PC-9 (cell line): ENCODE measurements at regions not wholly inside any gene's neighbourhood (a gene's known extent, or its start where the extent isn't known, plus 50 kb on each side); places are given as distances from the start of the nearest gene placed in this dataset.

ENCODE experiments used
- BruUV-seq: library from RNA; stranded (reverse); fragments of 400-500 nt; replicated peaks from 2 replicates; lab custom pipeline; 2021; lab: Mats Ljungman, UMichigan
- CTCF ChIA-PET: fragments of 300-600 bp; sonication (Branson Sonifier 250); formaldehyde crosslinking; loops from one replicate; lab custom pipeline; 2022; ENCODE audit warnings: antibody characterized with exemption; lab: Charles Lee
- POLR2A ChIA-PET: fragments of 300-600 bp; sonication (Branson Sonifier 250); formaldehyde crosslinking; loops from one replicate; lab custom pipeline; 2022; ENCODE audit warnings: antibody characterized with exemption; ENCODE audit not compliant: unreplicated experiment; lab: Charles Lee
- DNase-seq, 2 experiments: peaks; one replicate each; pipeline versions ENCODE4 v3.0.0 to v3.0.0-alpha.2; 2015 to 2022; ENCODE audit warnings: mixed read lengths in 1 of 2
- H2AFZ ChIP-seq: fragments of 200-600 bp; sonication (generic); 2 replicates; pipeline ENCODE4 v1.8.1; 2017; ENCODE audit warnings: antibody characterized with exemption
- H3F3A ChIP-seq: fragments of 200-600 bp; sonication (generic); 2 replicates; pipeline ENCODE4 v1.8.1; 2017; ENCODE audit warnings: antibody characterized with exemption, mild to moderate bottlenecking, low read depth; ENCODE audit not compliant: insufficient read depth
- H3K27ac ChIP-seq: fragments of 200-600 bp; sonication (generic); 2 replicates; pipeline ENCODE4 v1.6.1; 2016; ENCODE audit warnings: mixed run types
- H3K27me3 ChIP-seq: fragments of 200-600 bp; sonication (generic); 2 replicates; pipeline ENCODE4 v1.6.1; 2016; ENCODE audit warnings: low read depth, mixed run types; ENCODE audit not compliant: insufficient read depth
- H3K36me3 ChIP-seq: fragments of 200-600 bp; sonication (generic); 2 replicates; pipeline ENCODE4 v1.6.1; 2016; ENCODE audit warnings: low read depth, mixed run types
- H3K4me1 ChIP-seq: fragments of 200-600 bp; sonication (generic); replicated peaks from 2 replicates; pipeline ENCODE4 v1.6.1; 2016; ENCODE audit warnings: mixed run types; ENCODE audit not compliant: insufficient read depth
- H3K4me2 ChIP-seq: fragments of 200-600 bp; sonication (generic); 2 replicates; pipeline ENCODE4 v1.6.1; 2017; ENCODE audit warnings: mixed run types
- H3K4me3 ChIP-seq: fragments of 200-600 bp; sonication (generic); 2 replicates; pipeline ENCODE4 v1.6.1; 2016; ENCODE audit warnings: mixed run types
- H3K79me2 ChIP-seq: fragments of 200-600 bp; sonication (generic); 2 replicates; pipeline ENCODE4 v1.6.1; 2017; ENCODE audit warnings: low read depth, mixed run types
- H3K9me2 ChIP-seq: fragments of 200-600 bp; sonication (generic); 2 replicates; pipeline ENCODE4 v1.8.1; 2017; ENCODE audit warnings: mild to moderate bottlenecking; ENCODE audit not compliant: insufficient read depth
- H3K9me3 ChIP-seq: fragments of 200-600 bp; sonication (generic); 2 replicates; pipeline ENCODE4 v1.8.1; 2016; ENCODE audit warnings: low read depth; ENCODE audit not compliant: insufficient read depth
- H4K20me1 ChIP-seq: fragments of 200-600 bp; sonication (generic); 2 replicates; pipeline ENCODE4 v1.8.1; 2017; ENCODE audit not compliant: insufficient read depth
- CTCF ChIP-seq: fragments of 200-600 bp; sonication (generic); conservative IDR thresholded peaks from 2 replicates; pipeline ENCODE4 v1.6.1; 2017; ENCODE audit warnings: mixed run types, antibody characterized with exemption, mild to moderate bottlenecking, moderate library complexity
- EZH2 ChIP-seq: fragments of 200-600 bp; sonication (generic); IDR thresholded peaks from 2 replicates; pipeline ENCODE4 v1.8.0; 2017; ENCODE audit warnings: antibody characterized with exemption, low read depth
- intact Hi-C: fragments of 100-400 bp; cut with micrococcal nuclease; formaldehyde crosslinking; loops from one replicate; pipeline ENCODE4 v1.10.0; 2022; ENCODE audit not compliant: unreplicated experiment

GRCh38 chr14:97172644-97173043 lies 375.5 kb downstream of the VRK1 start:
- BruUV-seq, result no TSS peak
- no peak for DNase-seq
- H3K9me3 ChIP-seq, result no peaks in the 10 kb centered on the region

GRCh38 chr14:97177016-97177415 lies 379.8 kb downstream of the VRK1 start:
- no peaks in the 10 kb centered on the region for H3K36me3 ChIP-seq
- H3K9me3 ChIP-seq, result no peaks in the 10 kb centered on the region
- intact Hi-C loops, result no loop called here
- no TSS peak for BruUV-seq
- no peaks in the 10 kb centered on the region for H3F3A ChIP-seq
- H4K20me1 ChIP-seq, result no peaks in the 10 kb centered on the region
- no peaks in the 10 kb centered on the region for H3K9me2 ChIP-seq
- H3K4me1 ChIP-seq, result no peaks in the 10 kb centered on the region; the same call in 1 of the 2 replicates
- H3K4me3 ChIP-seq, result no peak overlapping the region
- no peak; the same call in 1 of the 2 replicates for TF ChIP-seq CTCF
- no peak for TF ChIP-seq EZH2
- POLR2A ChIA-PET, result no interaction called here
- CTCF ChIA-PET, result no interaction called here
- no peaks in the 10 kb centered on the region for H3K79me2 ChIP-seq
- no peak overlapping the region for H2AFZ ChIP-seq
- no peak overlapping the region for H3K4me2 ChIP-seq
- no peak overlapping the region for H3K27ac ChIP-seq
- DNase-seq, result no peak
- H3K27me3 ChIP-seq, result no peaks in the 10 kb centered on the region

More at GRCh38 chr14:97172644-97173043, 375.5 kb downstream of the VRK1 start:
- Histone ChIP-seq H3K79me2 (no peaks in the 10 kb centered on the region), H3K4me3 (no peak overlapping the region), H3K27me3 (no peaks in the 10 kb centered on the region), H3F3A (no peaks in the 10 kb centered on the region), H3K4me2 (no peak overlapping the region), H3K4me1 (no peaks in the 10 kb centered on the region), H3K9me2 (no peaks in the 10 kb centered on the region), H3K27ac (no peak overlapping the region), H3K36me3 (no peaks in the 10 kb centered on the region), H4K20me1 (no peaks in the 10 kb centered on the region), H2AFZ (no peak overlapping the region)
- CTCF ChIA-PET, result no interaction called here
- intact Hi-C loops, result no loop called here
- POLR2A ChIA-PET, result no interaction called here
- no peak for TF ChIP-seq CTCF
- TF ChIP-seq EZH2, result no peak

- no peaks in the 10 kb centered on the region for H3K9me3 ChIP-seq
- no peaks in the 10 kb centered on the region for H3F3A ChIP-seq
- no peaks in the 10 kb centered on the region for H3K36me3 ChIP-seq
- intact Hi-C loops, result no loop called here
- POLR2A ChIA-PET, result no interaction called here
- no peaks in the 10 kb centered on the region for H3K27me3 ChIP-seq
- BruUV-seq, result no TSS peak
- CTCF ChIA-PET, result no interaction called here
- H3K27ac ChIP-seq, result no peak overlapping the region
- H3K79me2 ChIP-seq, result no peaks in the 10 kb centered on the region
- no peak overlapping the region for H3K4me3 ChIP-seq
- TF ChIP-seq EZH2 (no peak), CTCF (no peak)
- H3K4me2 ChIP-seq, result no peak overlapping the region
- no peaks in the 10 kb centered on the region for H4K20me1 ChIP-seq
- no peaks in the 10 kb centered on the region; the same call in 1 of the 2 replicates for H3K4me1 ChIP-seq
- no peaks in the 10 kb centered on the region for H3K9me2 ChIP-seq
- no peak overlapping the region for H2AFZ ChIP-seq
- no peak for DNase-seq
Observed at GRCh38 chr14:97177635-97178034, 380.5 kb downstream of the VRK1 start.
